OCI-M2 (cell line): ENCODE measurements at regions not wholly inside any gene's neighbourhood (a gene's known extent, or its start where the extent isn't known, plus 50 kb on each side); places are given as distances from the start of the nearest gene placed in this dataset.
"Not testable (repeated sequence)": the region's sequence is repeated elsewhere in the genome, so short reads cannot be mapped to it uniquely, and the experiment has no call there.

Experiments
- DNase-seq: peaks from one replicate; lab custom pipeline; 2025; ENCODE audit not compliant: unreplicated experiment; lab: John Stamatoyannopoulos, UW

- not testable (repeated sequence) for DNase-seq
These were observed 235.3 kb downstream of the BCL2L11 start for GRCh38 chr2:111355823-111356511.

DNA sequence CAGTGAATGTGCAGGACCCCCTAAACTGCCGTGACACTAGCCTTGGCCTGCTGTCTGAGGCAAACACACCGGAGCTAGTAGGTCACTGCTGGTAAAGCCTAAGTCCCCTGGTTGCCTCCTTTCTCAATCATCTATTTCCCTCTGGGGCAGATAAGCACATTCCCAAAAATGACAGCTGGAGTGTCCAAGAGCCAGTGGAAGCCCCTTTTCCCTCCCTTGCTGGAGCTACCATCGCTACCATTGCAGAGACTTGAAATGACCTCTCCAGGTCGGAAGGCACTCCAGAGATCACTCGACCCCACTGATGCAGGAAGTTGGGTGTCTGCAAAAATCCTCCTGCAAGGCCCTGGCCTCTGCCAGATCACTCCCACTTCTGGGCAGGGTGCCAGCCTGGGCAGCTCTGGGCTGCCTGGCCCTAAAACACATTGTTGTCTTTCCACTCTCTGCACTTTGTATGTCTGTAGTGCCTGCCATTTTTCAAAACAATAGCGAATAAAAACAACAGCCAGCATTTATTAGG, 235.9 kb downstream of the BCL2L11 start:
- DNase-seq = not testable (repeated sequence)

DNA sequence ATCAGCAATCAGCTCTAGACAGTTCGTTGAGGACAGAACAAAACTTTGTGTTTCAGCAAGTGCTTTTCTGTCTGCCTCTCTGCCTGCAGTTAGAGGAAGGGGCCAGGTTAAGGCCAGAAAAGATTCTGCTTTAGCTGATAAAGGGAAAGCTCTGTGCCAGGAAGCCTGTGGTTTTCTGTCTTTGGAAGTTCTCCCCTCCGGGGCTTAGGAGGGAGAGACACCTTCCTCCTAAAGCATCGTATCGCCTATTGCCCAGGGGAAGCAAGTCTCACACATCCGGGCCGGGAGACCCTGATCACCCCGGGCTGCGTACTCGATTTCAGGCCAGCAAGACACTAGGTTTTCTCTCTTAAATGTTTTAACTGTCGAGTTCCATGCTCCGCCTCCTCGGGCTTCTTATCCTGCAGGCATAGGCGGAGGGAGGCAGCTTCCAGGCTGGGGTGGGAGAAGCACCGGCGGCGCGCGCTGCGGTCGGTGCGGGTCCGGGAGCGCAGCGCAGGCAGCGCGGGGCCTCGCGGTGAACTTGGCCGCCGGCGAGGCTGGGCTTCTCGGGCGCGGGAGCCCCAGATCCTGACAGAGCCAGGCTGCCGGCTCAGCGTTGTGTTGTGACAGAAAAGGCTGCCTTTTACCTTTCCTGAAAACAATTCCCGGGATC, 245.4 kb downstream of the BCL2L11 start:
- not testable (repeated sequence) for DNase-seq

DNA sequence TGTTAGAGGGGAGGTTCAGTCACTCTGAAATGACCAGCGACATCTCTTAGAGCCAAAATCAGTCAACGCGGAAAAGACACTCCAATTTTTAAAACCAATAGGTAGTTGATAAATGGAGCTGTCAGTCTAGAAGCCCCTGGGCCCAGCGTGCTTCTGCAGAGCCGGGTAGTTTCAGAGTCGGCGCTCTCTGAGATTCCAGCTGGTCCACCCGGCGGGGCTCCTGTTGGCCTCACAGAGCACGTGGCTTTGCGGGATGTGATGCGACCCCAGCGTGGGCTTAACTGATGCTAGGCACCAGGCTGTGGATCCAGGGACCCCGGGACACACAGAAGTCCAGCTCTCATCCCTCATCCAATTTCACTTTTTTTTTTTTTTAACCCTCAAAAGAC, 245.9 kb downstream of the BCL2L11 start:
- not testable (repeated sequence) for DNase-seq

DNA sequence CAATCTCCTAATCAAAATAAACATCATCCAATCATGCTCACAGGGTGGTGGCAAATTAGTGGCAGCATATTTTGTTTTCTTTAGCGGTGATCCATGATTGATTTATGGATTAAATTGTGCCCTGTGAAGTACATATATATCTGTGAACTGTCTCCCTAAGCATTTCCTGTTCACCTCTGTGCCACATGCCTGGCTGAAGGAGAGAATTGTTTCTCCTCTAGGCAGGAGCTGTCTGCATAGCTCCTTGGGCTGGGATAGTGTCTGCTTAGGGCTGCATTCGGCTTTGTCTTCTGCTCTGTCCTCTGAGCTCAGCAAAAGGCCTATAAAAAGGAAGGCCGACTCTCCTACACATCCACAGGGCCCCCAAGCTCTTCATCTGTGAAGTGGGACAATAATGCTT, 246.4 kb downstream of the BCL2L11 start:
- DNase-seq = not testable (repeated sequence)

GRCh38 chr2:111367871-111368270, 247.2 kb downstream of the BCL2L11 start:
- not testable (repeated sequence) for DNase-seq

DNA sequence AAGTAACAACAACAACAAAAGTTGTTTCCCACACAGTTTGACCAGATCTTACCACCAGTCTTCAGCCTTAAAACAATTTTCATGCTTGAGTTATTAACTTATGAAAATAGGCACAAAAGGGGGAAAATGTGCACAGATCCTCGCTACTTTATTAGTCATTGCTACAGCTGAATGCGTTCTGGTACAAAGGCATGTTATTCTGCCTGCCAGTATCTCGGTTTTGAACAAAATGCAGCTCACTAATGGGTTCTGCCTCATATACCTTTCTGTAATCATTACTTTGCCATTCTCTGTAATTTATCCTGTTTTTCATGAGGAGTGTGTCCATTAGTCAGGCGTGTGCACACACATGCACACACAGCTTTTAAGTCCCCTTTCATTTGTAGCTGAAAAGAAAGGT, 247.6 kb downstream of the BCL2L11 start:
- DNase-seq = not testable (repeated sequence)

- not testable (repeated sequence) for DNase-seq
These were observed 252.3 kb downstream of the BCL2L11 start for GRCh38 chr2:111373060-111373459.

DNA sequence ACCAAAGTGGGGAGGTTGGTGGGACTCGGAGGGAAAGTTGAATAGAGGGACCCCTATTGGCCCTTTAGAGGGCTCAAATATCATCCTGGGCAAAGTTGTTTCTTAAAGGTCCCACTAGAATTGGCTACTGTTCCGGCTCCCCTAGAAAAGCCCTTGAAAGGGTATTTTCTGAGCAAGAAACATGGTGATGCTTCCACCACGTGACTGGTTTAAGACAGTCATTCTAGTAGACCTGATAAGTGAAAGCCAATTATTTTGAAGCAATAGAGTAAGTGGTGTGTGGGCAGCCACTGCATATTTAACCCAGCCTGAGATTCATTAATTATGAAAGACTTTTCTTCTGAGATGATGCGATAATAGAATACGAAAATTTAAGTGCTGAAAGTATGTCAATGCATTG, 253.3 kb downstream of the BCL2L11 start:
- DNase-seq = not testable (repeated sequence)

DNA sequence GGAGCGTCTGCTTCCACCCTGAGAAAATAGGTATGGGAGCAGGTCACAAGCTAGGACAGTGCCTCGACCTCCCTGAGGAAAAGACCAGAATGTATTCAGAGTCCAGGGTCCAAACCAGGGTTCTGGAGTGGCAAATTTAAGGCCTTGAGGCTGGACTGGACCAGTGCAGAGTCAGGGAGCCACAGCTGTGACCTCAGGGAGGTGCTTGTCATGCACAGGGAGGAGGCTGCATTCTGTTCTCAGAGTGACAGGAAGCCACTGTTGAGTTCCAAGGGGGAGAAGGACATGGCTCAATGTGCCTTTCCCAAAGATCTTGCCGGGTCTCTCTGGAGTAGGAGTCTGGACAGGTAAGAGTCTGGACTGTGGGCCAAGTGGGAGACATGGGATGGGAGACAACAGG, 254.0 kb downstream of the BCL2L11 start:
- DNase-seq = not testable (repeated sequence)

- DNase-seq = not testable (repeated sequence)
These were observed 254.7 kb downstream of the BCL2L11 start for GRCh38 chr2:111375320-111375883.

- DNase-seq = not testable (repeated sequence)
These were observed 255.7 kb downstream of the BCL2L11 start for GRCh38 chr2:111376272-111376970.

DNA sequence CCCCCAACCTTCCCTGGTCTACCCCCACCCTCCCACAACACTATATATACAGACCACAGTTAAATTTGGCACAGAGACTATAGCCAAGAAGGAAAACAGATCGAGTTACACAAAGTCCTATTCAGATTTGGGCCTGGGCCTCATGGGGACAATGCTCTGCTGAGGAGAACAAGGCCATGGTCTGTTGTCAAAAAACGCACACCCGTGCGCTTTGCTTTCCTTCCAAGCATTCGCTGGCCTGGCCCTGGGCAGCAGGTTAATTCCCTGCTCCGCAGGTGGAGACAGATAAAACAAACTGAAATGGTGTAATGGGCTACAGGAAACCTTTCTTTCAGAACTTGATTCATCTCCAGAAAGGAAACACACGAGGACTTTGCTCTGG, 256.2 kb downstream of the BCL2L11 start:
- not testable (repeated sequence) for DNase-seq

GRCh38 chr2:111377386-111377959, 256.8 kb downstream of the BCL2L11 start:
- DNase-seq = not testable (repeated sequence)

DNA sequence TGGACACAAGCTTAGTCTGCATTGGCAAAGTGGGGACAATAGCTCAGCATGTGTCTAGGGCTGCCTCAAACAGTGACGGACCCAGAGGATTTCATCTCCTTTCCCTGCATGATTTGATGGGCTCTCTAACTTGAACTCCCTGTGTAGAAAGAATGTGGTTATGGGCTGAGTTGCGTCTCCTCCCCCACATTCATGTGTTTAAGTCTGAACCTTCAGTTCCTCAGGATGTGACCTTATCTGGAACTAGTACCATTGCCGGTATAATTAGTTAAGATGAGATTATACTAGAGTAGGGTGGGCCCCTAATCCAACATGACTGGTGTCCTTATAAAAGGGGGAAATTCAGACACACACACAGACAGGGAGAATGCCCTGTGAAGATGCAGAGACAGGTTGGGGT, 257.6 kb downstream of the BCL2L11 start:
- DNase-seq = not testable (repeated sequence)

GRCh38 chr2:111380733-111381439, 260.2 kb downstream of the BCL2L11 start:
- not testable (repeated sequence) for DNase-seq

DNA sequence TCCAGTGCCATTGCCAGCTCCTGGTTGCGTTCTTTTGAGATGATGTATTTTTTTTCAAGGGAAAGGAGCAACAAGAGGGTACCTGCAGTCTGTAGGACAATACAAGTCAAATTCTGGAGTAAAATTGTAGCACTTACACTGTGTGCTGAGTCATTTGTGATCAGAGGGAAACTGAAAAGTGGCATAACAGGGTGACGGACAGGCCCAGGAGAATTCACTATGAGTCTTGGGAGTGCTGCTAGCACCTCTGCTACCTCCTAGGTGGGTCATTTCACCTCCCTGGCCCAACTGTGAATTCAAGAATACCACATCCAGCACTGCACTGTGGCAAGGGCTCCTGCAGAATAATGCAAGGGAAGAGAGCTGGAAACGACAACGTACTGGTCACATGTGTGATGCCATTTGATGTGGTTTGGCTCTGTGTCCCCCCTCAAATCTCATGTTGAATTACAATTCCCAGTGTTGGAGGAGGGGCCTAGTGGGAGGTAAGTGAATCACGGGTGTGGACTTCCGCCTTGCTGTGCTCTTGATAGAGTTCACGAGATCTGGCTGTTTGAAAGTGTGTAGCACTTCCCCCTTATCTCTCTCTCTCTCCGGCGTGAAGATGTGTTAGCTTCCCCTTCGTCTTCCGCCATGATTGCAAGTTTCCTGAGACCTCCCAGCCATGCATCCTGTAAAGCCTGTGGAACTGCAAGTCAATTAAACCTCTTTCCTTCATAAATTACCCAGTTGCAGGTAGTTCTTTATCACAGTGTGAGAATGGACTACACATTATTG, 261.0 kb downstream of the BCL2L11 start:
- DNase-seq = not testable (repeated sequence)

- not testable (repeated sequence) for DNase-seq
These were observed 261.8 kb downstream of the BCL2L11 start for GRCh38 chr2:111382507-111382906.

- not testable (repeated sequence) for DNase-seq
These were observed 262.6 kb downstream of the BCL2L11 start for GRCh38 chr2:111383311-111383710.
